Psoas muscle (tissue), 7 donors: ENCODE measurements at regions not wholly inside any gene's neighbourhood (a gene's known extent, or its start where the extent isn't known, plus 50 kb on each side); places are given as distances from the start of the nearest gene placed in this dataset.
"Not testable (repeated sequence)": the region's sequence is repeated elsewhere in the genome, so short reads cannot be mapped to it uniquely, and the experiment has no call there.

ENCODE experiments used
- ATAC-seq, 4 donors: fragments of 200-7000 bp; cut with Tn5 transposase; one replicate each; pipeline ENCODE4 v1.9.1; 2020; ENCODE audit warnings: moderate library complexity in 3 of 4, mild to moderate bottlenecking in 2 of 4
- DNase-seq, 2 donors: peaks; one replicate each; pipeline ENCODE4 v3.0.0-alpha.2; 2020
- H3K27ac ChIP-seq: fragments of 200-600 bp; one replicate; pipeline ENCODE4 v1.8.0; 2022
- H3K27me3 ChIP-seq, 3 donors: fragments of 200-600 bp in 1 of 3; one replicate each; pipeline versions ENCODE4 v1.6.1 to v1.8.0; 2013 to 2022; ENCODE audit warnings: low read length in 2 of 3, mild to moderate bottlenecking in 2 of 3, moderate library complexity in 1 of 3; ENCODE audit not compliant: insufficient read depth in 3 of 3
- H3K36me3 ChIP-seq, 2 donors: fragments of 200-600 bp in 1 of 2; one replicate each; pipeline versions ENCODE4 v1.6.1 to v1.8.0; 2013 to 2022; ENCODE audit warnings: low read depth in 1 of 2, mild to moderate bottlenecking in 1 of 2, moderate library complexity in 1 of 2; ENCODE audit not compliant: insufficient read depth in 1 of 2
- H3K4me1 ChIP-seq: fragments of 200-600 bp; one replicate; pipeline ENCODE4 v1.8.0; 2022
- H3K4me3 ChIP-seq: fragments of 200-600 bp; one replicate; pipeline ENCODE4 v1.8.0; 2022; ENCODE audit warnings: mild to moderate bottlenecking
- H3K9me3 ChIP-seq: fragments of 200-600 bp; one replicate; pipeline ENCODE4 v1.8.0; 2022
- CTCF ChIP-seq: fragments of 200-600 bp; IDR thresholded peaks from one replicate; pipeline ENCODE4 v1.8.0; 2022; ENCODE audit warnings: antibody characterized with exemption
- WGBS, 3 donors: extraction: QIAGEN DNeasy Blood & Tissue Kit; methylation state at CpG; one replicate each; pipeline versions ENCODE4 v1.1.6 to v1.1.7; 2013; 5-methylcytosine and 5-hydroxymethylcytosine counted together
- intact Hi-C, 2 donors: fragments of 100-400 bp; cut with DNase I; formaldehyde crosslinking; loops; one replicate each; pipeline versions ENCODE4 v1.11.0 to v1.14.2; 2022
- donor health status: healthy with polysubstance abuse.
- donor health status: DM: no; HTN: no; CAD: no; lungs with moderate emphysema.
- donor health status: Bipolar disorder and iron deficiency.
- donor health status: healthy.
- donor health status: DM: yes; HTN: yes; CAD: no.
- donor health status: DM: no; HTN: no; CAD: no.
- donor health status: DM: yes; HTN: yes; CAD: no.

- no peak overlapping the region for H3K4me3 ChIP-seq
- 40 to 59% (median 44%) methylated on average over 3 of the region's 3 CpGs for WGBS, 3 donors
- intact Hi-C loops, result no loop called here
- no peaks in the 10 kb centered on the region for H3K4me1 ChIP-seq
- no peaks in the 10 kb centered on the region for H3K27me3 ChIP-seq
- TF ChIP-seq CTCF, result no peak
- H3K36me3 ChIP-seq, result no peaks in the 10 kb centered on the region
- H3K27ac ChIP-seq, result no peak overlapping the region
- ATAC-seq (no peak), DNase-seq (no peak)
- peaks cover 3% of the 10 kb centered on the region for H3K9me3 ChIP-seq
These were observed 1357.4 kb upstream of the GOT2 start for GRCh38 chr16:60091529-60091928.

GRCh38 chr16:60091071-60091470 is 1357.0 kb upstream of the GOT2 start:
- Histone ChIP-seq H3K9me3 (peaks cover 3% of the 10 kb centered on the region), H3K27me3 (no peaks in the 10 kb centered on the region), H3K4me3 (no peak overlapping the region), H3K4me1 (no peaks in the 10 kb centered on the region), H3K27ac (no peak overlapping the region), H3K36me3 (no peaks in the 10 kb centered on the region)
- TF ChIP-seq CTCF, result no peak
- intact Hi-C loops, result no loop called here
- ATAC-seq, result no peak
- DNase-seq, result no peak

GRCh38 chr16:60087530-60087929 is 1353.4 kb upstream of the GOT2 start:
- Histone ChIP-seq H3K36me3 (no peaks in the 10 kb centered on the region), H3K27ac (no peak overlapping the region), H3K4me1 (no peaks in the 10 kb centered on the region), H3K4me3 (no peak overlapping the region), H3K27me3 (no peaks in the 10 kb centered on the region), H3K9me3 (no peaks in the 10 kb centered on the region)
- no peak for TF ChIP-seq CTCF
- ATAC-seq (no peak), DNase-seq (no peak)
- intact Hi-C loops, result no loop called here

GRCh38 chr16:60078819-60079218 is 1344.7 kb upstream of the GOT2 start:
- intact Hi-C loops, ATAC-seq, H3K9me3 ChIP-seq, DNase-seq, H3K4me3 ChIP-seq, H3K27me3 ChIP-seq, H3K36me3 ChIP-seq, H3K27ac ChIP-seq, H3K4me1 ChIP-seq: not testable (repeated sequence)
- WGBS, 3 donors, result 88 to 91% (median 89%) methylated on average over 8 to 9 of the region's 10 CpGs

GRCh38 chr16:60077861-60078260 is 1343.7 kb upstream of the GOT2 start:
- no peaks in the 10 kb centered on the region for H3K36me3 ChIP-seq
- H3K27ac ChIP-seq, result no peak overlapping the region
- H3K4me1 ChIP-seq, result no peaks in the 10 kb centered on the region
- no peak for TF ChIP-seq CTCF
- ATAC-seq (no peak), DNase-seq (no peak)
- H3K9me3 ChIP-seq, result no peaks in the 10 kb centered on the region
- no peak overlapping the region for H3K4me3 ChIP-seq
- no peaks in the 10 kb centered on the region for H3K27me3 ChIP-seq
- intact Hi-C loops, result no loop called here
- WGBS, 3 donors, result 74 to 80% (median 74%) methylated on average over 3 of the region's 3 CpGs
